Activated CD4-positive, alpha-beta T cell treated with anti-CD3 and anti-CD28 coated beads, Interleukin-2, Interleukin-4, amounts not matched to agents 100 ng/mL and 50 ng/mL, durations not matched to agents 16 hours and 8 hours (primary cell): ENCODE measurements at regions not wholly inside any gene's neighbourhood (a gene's known extent, or its start where the extent isn't known, plus 50 kb on each side); places are given as distances from the start of the nearest gene placed in this dataset.

Experiments
- DNase-seq: peaks from one replicate; pipeline ENCODE4 v3.0.0-alpha.2; 2020; ENCODE audit warnings: low spot score

DNA sequence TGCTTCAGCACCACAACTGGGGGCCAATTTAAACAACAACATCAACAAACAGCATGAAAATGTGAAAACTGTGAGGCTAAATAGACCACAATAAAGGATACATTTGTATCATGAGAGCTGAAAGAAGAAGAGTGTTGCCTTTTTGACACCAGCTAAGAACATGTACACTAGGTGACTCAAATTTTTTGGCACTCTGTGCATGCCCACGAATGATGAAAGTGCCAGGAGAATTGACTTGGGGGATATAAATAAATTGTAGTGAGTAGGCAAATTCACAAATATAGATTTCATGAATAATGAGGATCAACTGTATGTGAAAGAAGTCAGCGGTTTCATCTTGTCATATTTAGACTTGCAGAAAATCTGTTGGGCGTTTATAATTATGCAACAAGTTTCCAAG is 1388.0 kb upstream of the LRRTM1 start:
- DNase-seq, result no peak

DNA sequence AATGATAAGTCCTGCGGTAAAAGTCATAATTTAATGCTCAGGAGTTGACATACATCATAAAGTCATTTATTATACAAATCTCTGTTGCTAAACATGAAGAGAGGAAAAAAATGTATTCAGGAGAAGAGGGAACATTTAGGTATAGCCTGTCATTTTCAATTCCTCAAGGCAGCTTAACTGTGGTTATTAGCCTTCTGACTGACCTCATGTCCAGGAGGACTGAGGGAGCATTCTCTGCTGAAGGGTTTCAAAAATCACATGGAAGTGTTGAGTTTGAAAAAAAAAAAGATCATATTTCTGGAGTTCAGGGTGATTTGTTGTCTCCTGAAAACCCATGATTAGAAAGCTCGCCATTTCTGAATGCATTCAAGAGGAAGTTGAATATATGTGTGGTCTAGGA is 1371.1 kb upstream of the LRRTM1 start:
- DNase-seq, result no peak

DNA sequence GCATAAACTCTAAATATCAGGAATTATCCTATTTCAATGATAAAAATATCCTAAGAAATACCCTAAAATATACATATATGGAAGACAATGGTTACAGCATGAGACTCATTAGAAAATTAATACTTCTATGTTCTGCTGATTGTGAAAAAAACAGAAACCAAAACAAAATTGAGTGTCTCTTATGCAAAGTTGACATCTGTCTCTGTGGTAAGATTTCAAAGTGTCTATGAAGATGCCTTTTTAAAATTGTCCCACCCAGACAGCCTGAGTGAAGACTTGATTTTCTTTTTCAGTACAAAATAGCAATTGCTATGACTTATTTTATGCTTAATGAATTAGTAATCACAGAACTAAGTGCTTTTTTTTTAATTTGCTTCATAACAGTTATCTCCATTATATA is 1368.4 kb upstream of the LRRTM1 start:
- no peak for DNase-seq

DNA sequence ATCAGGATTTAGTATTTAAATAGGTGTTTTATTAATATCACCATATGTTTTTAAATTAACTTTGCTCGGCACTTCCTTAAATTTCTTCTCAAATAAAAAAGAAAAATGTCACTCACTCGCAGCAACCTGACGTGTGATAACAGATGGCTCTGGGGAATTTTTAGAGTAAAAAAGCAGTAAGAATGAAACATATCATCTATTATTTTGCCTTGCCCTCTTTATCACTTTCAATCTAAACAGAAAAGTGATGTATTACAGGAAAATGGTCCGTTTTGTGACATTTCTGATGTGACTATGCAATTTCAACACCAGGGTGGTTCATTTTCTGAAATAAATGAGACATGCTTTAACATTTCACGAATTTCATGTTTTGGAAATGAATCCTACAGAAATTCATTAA is 1368.0 kb upstream of the LRRTM1 start:
- DNase-seq, result no peak

DNA sequence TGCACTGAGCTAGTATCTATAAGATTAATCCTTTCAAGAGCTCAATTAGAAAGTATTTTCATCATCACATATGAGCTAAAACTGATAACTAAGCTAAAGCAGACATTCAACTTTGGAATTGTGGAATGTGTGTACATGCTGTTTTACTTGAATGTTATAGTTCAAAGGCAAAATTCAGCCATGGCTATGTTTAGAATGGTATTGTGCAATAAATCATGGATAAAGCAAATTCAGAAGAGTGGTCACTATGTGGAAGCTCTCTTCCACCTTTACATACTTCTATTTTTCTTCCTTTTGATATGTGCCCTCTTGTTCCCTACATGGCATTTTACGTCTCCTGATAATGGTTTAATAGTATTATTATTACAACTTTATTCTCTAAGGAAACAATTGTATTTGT is 1366.3 kb upstream of the LRRTM1 start:
- no peak for DNase-seq

DNA sequence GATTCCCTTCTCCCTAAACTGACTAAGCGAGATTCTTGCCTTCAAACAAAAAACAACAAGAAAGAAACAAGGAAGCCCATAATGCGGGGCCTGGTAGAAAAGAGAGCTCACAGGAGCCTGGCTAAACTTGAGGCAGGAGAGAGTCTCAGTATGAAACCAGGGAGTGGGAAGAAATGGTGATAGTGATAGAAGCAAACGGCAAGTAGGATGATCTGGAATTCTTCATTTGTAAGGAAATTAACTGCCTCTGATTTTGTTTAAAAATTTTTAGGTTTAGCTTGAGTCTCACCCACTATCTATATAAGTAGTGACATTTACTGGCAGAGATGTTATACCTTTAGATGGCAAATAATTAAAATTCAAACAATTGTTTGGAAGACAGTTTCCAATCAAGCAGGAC is 1356.5 kb upstream of the LRRTM1 start:
- no peak for DNase-seq

DNA sequence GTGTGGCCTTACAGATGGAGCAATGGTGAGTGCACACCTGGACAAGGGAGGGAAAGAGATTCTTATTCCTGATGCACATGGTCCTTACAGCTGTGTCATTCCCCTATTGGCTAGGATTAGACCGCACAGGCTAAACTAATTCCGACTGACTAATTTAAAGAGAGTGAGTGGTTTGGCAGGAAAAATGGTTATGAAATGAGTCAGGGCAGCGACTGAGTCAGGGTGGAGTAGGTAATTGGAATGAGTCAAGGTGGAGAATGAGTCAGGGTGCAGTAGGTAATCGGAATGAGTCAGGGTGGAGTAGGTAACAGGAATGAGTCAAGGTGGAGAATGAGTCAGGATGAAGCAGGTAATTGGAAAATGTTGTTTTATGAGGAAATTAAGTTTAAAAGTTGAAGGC is 1353.7 kb upstream of the LRRTM1 start:
- DNase-seq, result peak; percentile 30

DNA sequence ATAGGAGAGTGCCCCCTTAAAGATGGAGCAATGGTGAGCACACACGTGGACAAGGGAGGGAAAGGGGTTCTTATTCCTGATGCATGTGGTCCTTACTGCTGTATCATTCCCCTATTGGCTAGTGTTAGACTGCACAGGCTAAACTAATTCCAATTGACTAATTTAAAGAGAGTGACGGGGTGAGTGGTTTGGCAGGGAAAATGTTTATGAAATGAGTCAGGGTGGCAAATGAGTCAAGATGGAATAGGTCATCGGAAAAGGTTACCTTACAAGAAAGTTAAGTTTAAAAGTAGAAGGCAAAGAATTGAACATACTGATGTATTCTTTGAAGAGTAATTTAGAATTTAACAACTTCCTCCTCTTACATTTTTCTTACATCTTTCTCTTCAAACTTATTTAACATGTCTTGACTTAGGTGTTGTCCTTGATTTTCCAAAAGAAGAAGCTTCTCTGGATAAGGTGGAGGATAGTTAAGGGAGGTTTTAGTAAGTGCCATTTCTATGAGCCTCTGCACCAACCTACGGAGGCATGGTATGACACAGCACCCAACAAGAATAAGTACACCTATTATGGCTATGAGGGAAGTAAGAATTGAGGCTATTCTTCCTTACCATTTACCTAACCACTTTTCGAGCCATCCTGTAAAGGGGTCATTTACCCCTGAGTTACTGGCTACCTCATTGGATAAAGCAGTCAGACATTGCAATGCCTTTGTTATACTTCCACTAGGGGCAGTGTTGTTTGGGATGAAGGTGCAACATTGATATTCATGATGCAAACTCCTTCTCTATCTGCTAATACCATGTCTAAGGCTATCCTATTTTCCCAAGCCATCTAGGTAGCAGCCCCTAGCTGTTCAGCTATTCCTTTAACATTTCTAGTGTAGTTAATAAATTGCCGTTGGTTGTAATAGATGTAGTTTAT is 1345.8 kb upstream of the LRRTM1 start:
- no peak for DNase-seq

DNA sequence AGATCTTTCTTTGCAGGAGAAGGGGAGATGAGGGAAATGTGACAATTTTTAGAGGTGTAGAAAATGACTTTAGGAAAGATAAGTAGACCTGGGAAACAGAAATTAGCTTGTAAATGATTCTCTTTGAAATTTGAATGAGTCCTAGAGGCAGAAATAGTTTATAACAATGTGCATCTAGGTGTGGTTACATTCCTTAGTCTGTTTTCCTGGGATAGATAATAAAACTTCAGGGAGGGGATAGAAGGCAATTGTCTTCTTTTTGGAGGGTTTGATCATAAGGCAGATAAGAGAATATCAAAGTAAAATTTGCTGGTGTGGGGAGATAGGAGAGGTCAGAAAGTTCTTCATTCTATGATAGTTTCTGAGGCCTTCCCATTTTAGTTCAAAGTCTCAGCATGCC is 1344.3 kb upstream of the LRRTM1 start:
- DNase-seq, result no peak

DNA sequence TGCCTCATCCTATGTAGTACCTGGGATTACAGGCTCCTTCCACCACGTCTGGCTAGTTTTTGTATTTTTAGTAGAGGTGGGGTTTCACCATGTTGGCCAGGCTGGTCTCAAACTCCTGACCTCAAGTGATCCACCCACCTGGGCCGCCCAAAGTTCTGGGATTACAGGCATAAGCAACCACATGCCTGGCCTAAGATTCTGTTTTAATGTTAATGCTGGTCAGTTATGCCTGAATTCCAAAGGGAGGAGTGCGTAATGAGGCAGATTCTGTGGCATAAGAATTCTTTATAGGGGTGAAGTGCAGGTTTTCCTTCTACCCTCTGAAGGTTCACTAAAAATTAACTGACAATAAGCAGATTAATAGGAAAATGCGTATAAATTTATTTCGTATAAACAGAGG is 1343.8 kb upstream of the LRRTM1 start:
- no peak for DNase-seq

DNA sequence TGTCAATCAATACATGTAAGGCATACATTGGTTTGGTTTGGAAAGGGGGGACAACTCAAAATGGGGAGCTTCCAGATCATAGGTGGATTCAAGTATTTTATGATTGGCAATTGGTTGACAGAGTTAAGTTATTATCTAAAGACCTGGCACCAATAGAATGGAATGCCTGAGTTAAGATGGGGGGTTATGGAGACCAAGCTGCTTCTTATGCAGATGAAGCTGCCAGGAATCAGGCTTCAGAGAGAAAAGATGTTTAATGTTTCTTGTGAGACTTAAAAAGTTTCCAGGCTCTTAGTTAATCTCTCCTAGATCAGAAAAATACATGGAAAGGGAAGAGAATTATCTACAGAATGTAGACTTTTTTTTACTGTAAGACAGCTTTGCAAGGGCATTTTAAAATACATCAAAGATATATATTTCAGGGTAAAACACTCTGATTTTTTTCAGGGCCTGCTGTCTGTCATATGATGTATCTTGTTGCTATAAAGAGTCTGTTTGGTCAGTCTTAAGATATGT is 1343.2 kb upstream of the LRRTM1 start:
- DNase-seq, result no peak

DNA sequence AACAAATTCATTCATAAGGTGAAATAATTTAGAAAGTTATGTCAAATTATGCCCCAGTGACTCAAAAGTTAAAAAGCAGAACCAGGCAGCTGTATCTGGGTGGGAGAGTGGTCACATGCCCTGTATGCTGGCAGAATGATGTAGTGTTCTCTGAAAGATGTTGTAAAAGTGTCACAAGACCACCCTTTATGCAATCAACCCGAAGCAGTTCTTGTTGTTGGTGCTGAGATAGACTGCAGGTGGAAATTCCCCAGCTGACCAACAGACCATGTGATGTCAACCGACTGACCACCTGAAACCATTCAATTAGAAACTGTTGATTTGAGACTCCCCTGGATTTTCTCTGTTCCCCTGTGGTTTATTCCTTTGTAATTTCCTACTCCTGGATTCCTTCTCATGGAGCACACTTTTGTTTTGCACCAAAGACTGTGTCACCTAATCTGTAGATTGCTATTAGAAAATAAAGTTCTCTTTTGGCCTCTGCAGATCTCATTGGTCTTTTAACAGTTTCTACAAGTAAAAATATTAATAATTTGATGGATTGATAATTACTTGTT is 1341.3 kb upstream of the LRRTM1 start:
- no peak for DNase-seq

DNA sequence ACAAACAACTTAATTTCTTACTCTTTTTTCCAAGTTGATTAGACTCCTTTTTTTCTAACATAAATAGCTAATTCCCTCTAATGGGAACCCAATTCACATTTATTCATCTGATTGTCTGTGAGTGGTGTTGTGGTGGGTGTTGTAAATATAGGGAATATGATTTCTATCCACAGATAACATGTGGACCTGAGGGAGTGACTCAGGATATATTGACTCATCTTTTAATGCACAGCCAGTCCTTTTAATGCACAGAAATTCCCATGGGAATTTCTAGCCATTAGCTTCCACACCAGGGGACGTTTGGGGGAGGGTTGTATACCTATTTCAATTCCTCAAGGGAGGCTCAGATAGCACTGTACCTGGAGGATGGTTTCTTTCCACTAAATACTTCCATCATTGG is 1339.6 kb upstream of the LRRTM1 start:
- no peak for DNase-seq

DNA sequence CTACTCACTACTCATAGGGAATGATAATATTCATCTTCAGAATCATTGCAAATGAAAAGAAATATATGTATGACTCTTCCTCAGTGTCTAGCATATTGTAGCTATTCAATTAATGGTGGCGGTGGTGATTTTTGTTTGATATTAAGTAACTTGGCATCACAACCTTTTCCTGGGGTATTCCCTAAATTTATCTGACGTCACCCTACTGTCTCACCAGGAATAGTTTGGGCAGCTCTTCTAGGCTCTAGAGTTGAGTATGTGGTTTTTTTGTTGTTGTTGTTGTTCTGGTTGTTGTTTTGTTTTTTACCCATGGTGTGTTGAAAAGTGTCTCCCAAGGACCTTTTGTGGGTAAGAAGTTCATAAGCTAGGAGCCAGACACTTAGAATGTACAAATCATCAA is 1320.3 kb upstream of the LRRTM1 start:
- DNase-seq, result no peak

DNA sequence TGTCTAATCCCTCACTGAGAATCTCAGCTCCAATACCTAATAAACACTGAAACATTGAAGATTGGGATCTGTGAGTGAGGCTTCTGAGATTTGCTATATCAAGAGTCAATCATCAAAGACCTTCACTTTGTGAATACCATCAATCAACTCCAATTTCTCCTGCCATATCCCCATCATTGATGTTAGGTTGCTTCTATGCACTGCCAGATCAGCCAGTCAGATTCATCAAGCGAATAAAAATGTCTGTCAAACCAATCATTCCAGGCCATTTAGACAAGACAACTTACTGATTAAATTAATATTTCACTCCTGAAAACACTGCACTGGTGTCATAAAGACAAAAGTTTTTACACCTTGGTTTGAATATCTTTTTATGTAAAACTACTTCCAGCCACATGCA is 1295.5 kb upstream of the LRRTM1 start:
- no peak for DNase-seq

DNA sequence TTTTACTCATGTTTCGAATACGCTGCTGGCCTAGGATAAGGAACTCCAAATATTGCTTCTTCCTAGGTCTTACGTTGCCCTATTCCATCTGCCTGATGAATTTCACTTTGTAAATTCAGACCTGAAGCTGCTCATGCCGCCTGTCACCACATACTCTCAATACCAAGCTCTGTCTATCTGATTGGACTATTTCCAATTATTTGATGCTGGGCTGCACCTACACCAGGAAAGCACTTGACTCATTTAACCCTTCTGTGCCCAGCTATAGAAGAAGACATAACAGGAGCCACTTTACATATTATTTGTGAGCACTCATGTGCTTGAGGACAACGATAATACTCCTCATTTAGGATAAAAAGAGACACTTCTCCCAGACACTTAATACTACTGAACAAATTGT is 1293.9 kb upstream of the LRRTM1 start:
- no peak for DNase-seq

DNA sequence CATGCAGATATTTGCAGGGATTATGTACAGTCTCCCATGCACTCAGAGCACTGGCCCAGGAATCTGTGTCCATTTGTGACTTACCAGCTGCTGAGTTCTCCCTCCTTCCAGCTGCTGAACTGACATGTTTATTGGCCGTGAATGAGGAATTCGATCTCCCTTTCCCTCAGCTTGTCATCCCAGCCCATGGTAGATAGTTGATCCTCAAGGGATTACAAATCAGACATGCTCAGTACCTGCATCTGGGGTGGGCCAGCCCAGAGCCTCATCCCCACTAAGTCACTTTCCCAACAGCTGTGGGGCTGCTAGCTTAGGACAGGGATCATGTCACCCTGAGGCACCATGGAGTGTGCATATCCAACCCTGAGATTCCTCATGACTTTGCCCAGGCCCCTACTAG is 1284.9 kb upstream of the LRRTM1 start:
- no peak for DNase-seq

DNA sequence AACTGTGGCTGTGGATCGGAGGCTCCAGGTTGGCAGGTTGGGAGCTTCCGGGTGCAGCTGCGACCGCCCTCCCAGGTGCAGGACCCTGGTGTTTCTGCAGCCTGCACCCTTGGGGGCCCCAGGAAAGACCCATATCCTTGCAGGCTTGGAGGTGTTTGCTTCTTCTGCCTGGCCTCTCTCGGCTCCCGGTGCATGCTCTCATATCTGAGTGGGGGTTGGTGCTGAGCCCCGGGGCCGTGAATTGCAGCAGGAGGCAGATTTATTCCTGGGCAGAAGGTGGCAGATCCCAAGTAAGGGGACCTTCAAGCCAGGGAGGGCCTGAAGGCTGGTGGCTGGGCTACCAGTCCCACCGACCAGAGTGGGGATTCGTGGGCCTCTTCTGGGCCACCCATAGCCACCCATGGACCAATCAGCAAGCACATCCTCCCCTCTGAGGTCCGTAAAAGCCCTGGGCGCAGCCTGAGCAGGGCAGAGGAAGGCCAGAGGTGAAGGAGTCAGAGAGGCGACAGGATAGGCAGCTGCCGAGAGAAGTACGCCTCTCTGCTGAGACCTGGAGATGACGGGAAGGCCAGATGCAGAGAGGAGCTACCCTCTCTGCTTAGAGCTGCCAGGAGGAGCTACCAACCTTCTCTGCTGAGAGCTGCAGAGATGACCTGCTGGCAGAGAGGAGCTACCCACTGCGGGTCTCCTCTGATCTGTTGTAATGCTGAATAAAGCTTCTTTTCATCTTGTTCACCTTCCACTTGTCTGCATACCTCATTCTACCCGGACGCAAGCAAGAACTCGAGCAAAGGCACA is 1279.0 kb upstream of the LRRTM1 start:
- no peak for DNase-seq

DNA sequence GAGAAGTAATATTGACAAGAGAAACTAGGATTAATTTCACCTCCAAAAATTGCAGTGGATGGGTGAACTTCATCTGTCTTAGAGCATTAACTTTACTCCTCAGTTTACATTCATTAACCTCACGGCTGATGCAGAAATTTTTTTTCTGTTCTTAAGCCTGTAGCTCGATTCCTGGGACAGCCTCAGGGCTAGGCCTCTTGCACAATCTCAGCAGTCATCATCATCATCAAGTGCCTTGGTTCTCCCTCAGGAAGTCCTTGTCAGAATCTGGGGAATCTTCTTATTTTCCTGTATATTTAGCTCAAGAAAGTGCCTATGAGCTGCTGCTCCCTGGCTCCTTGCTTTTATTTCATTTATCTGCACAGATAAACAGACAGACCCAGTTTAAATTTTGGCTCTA is 1272.2 kb upstream of the LRRTM1 start:
- DNase-seq, result no peak

DNA sequence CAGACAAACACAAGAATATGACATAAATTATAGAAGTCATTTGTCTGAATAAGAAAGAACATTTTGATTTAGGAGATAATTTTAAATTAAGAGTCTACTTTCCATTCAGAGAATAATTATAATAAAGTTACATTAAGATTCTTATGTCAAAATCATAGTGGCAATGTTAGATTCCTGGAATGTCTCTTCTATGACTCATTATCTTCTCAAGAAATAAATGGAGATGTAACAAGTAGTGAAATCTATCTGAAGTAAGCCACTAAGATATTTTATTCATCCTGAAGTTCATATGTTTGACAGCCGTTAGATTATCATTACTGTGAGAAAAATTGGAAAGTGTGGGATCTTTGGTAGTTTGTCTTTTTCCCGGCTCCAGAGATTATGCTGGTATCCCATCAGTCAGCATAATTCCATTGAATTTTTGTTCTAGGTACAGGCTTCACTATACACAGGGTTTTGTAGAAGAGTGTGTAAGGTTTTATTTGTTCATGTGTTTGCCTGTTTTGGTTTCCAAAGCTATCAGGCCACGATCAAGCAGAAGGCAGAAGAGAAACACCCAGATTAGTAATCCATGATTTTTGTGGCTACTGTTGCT is 1246.6 kb upstream of the LRRTM1 start:
- no peak for DNase-seq

DNA sequence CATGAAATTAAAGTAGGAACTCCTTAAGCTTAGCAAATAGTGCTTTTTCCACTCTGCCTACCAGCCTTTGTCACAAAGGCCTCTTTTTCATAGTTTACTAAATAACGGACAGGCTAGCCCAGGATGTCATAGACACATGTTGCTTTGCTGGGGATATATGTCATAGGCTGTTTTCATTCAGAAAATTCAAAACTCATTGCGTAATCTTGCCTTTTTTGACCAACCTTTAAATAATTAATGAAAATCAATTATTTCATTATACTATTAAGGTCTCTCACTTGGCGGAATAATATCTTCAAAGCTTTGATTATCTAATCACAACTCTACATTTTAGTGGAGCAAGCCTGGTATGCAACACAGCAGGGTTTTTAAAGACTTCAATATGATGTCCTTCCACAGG is 1245.7 kb upstream of the LRRTM1 start:
- DNase-seq, result no peak

DNA sequence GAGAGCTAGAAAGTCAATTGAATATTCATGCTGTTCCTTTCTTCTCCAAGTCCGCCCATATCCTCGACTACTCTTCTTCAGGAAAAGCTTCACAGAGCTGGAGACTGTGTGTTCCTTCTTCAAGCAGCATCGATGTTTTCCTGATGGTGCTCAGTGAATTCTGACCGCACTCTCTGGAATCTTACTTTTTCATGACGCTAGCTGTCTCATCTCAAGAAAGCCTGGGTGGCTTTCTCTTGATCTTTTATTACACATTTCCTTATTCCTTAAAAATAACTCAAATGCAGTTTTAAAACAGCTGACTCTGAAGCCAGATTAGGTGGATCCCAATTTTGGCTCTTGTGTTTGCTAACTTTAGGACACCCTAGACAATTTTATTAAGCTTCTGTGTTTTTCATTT is 1245.1 kb upstream of the LRRTM1 start:
- no peak for DNase-seq

DNA sequence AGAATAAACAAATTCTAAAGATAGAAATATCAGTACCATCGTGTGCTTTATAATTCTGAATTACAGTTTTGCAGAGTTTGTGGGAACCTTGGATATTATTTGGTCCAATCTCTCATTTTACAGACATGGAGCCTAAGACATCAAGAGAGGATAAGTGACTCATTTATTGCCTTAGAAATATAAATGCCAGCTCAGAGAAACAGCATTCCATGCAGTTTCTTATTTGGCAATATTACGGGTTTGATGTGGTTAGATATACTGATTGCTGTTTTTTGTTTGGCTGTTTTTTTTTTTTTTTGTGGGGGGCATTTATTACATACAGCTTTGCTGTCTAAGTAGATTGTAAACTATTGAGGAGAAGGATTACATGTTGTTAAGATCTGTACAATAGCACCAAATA is 1241.1 kb upstream of the LRRTM1 start:
- DNase-seq, result no peak
